H9 (cell line): ENCODE measurements at regions not wholly inside any gene's neighbourhood (a gene's known extent, or its start where the extent isn't known, plus 50 kb on each side); places are given as distances from the start of the nearest gene placed in this dataset.

Experiments used
- DNase-seq: peaks from one replicate; pipeline ENCODE4 v3.0.0-alpha.2; 2017
- H2AFZ ChIP-seq: one replicate; pipeline ENCODE4 v1.6.1; 2013; ENCODE audit warnings: mild to moderate bottlenecking, low read length, control low read depth, moderate library complexity
- H2AK5ac ChIP-seq: 2 replicates; pipeline ENCODE4 v1.6.1; 2013; ENCODE audit warnings: low read length, control low read depth, mixed read lengths; ENCODE audit not compliant: insufficient read length
- H2BK120ac ChIP-seq: one replicate; pipeline ENCODE4 v1.6.1; 2013; ENCODE audit warnings: low read depth, mild to moderate bottlenecking, low read length, control low read depth, inconsistent platforms; ENCODE audit not compliant: poor library complexity, severe bottlenecking
- H2BK12ac ChIP-seq: 2 replicates; pipeline ENCODE4 v1.6.1; 2013; ENCODE audit warnings: low read length, control low read depth, mixed read lengths, low read depth; ENCODE audit not compliant: insufficient read length
- H2BK15ac ChIP-seq: 2 replicates; pipeline ENCODE4 v1.6.1; 2013; ENCODE audit warnings: low read depth, low read length, control low read depth
- H2BK20ac ChIP-seq: one replicate; pipeline ENCODE4 v1.6.1; 2013; ENCODE audit warnings: low read depth, mild to moderate bottlenecking, low read length, control low read depth, inconsistent platforms; ENCODE audit not compliant: poor library complexity, severe bottlenecking
- H2BK5ac ChIP-seq: 2 replicates; pipeline ENCODE4 v1.6.1; 2013; ENCODE audit warnings: low read length, control low read depth, mixed read lengths; ENCODE audit not compliant: insufficient read length
- H3K14ac ChIP-seq: 2 replicates; pipeline ENCODE4 v1.6.1; 2013; ENCODE audit warnings: low read length, control low read depth; ENCODE audit not compliant: insufficient read depth
- H3K18ac ChIP-seq: 2 replicates; pipeline ENCODE4 v1.6.1; 2013; ENCODE audit warnings: low read depth, mild to moderate bottlenecking, mixed read lengths, low read length, control low read depth; ENCODE audit not compliant: insufficient read length
- H3K23ac ChIP-seq: 2 replicates; pipeline ENCODE4 v1.6.1; 2013; ENCODE audit warnings: low read length, control low read depth, mixed read lengths, low read depth; ENCODE audit not compliant: insufficient read length
- H3K23me2 ChIP-seq: 2 replicates; pipeline ENCODE4 v1.6.1; 2013; ENCODE audit warnings: low read depth, mild to moderate bottlenecking, mixed read lengths, low read length, control low read depth; ENCODE audit not compliant: insufficient read length, poor library complexity, severe bottlenecking
- H3K27ac ChIP-seq: 2 replicates; pipeline ENCODE4 v1.5.1; 2013; ENCODE audit warnings: low read length, control low read depth, mixed read lengths, low read depth; ENCODE audit not compliant: insufficient read length
- H3K27me3 ChIP-seq: 2 replicates; pipeline ENCODE4 v1.6.1; 2013; ENCODE audit warnings: low read length, control low read depth, inconsistent platforms; ENCODE audit not compliant: insufficient read depth
- H3K4ac ChIP-seq: 2 replicates; pipeline ENCODE4 v1.6.1; 2013; ENCODE audit warnings: low read depth, mild to moderate bottlenecking, control low read depth, inconsistent platforms, low read length, moderate library complexity
- H3K4me1 ChIP-seq: 2 replicates; pipeline ENCODE4 v1.6.1; 2013; ENCODE audit warnings: low read length, control low read depth, inconsistent platforms; ENCODE audit not compliant: insufficient read depth
- H3K4me2 ChIP-seq: 2 replicates; pipeline ENCODE4 v1.6.1; 2013; ENCODE audit warnings: low read length, control low read depth, mixed read lengths; ENCODE audit not compliant: insufficient read length, insufficient read depth
- H3K56ac ChIP-seq: 2 replicates; pipeline ENCODE4 v1.6.1; 2013; ENCODE audit warnings: low read depth, mild to moderate bottlenecking, mixed read lengths, low read length, control low read depth; ENCODE audit not compliant: insufficient read length
- H3K79me1 ChIP-seq: 2 replicates; pipeline ENCODE4 v1.6.1; 2013; ENCODE audit warnings: low read depth, mild to moderate bottlenecking, moderate library complexity, low read length, control low read depth, inconsistent platforms; ENCODE audit not compliant: insufficient read depth, poor library complexity, severe bottlenecking
- H3K79me2 ChIP-seq: 2 replicates; pipeline ENCODE4 v1.6.1; 2013; ENCODE audit warnings: low read length, control low read depth, inconsistent platforms; ENCODE audit not compliant: insufficient read depth
- H3K9ac ChIP-seq: 2 replicates; pipeline ENCODE4 v1.6.1; 2013; ENCODE audit warnings: low read length, control low read depth, mixed read lengths; ENCODE audit not compliant: insufficient read length; ENCODE audit errors: extremely low read depth
- H3K9me3 ChIP-seq: one replicate; pipeline ENCODE4 v1.6.1; 2013; ENCODE audit warnings: low read depth, low read length, inconsistent platforms; ENCODE audit not compliant: control insufficient read depth
- H3T11ph ChIP-seq: one replicate; pipeline ENCODE4 v1.6.1; 2013; ENCODE audit warnings: mild to moderate bottlenecking, low read length, control low read depth, inconsistent platforms
- H4K20me1 ChIP-seq: one replicate; pipeline ENCODE4 v1.6.1; 2013; ENCODE audit not compliant: control insufficient read depth, insufficient read length, insufficient read depth
- H4K5ac ChIP-seq: 2 replicates; pipeline ENCODE4 v1.6.1; 2013; ENCODE audit warnings: low read depth, mild to moderate bottlenecking, mixed read lengths, low read length, control low read depth; ENCODE audit not compliant: insufficient read length
- H4K8ac ChIP-seq: replicated peaks from 2 replicates; pipeline ENCODE4 v1.6.1; 2013; ENCODE audit warnings: low read length, control low read depth, mixed read lengths, low read depth; ENCODE audit not compliant: insufficient read length
- H4K91ac ChIP-seq: 2 replicates; pipeline ENCODE4 v1.6.1; 2013; ENCODE audit warnings: low read depth, mild to moderate bottlenecking, moderate library complexity, mixed read lengths, low read length, control low read depth; ENCODE audit not compliant: insufficient read length
- H3K27ac Mint-ChIP-seq, 3 experiments: 2 replicates in 2 of 3; 3 replicates in 1 of 3; pipeline ENCODE4 v1.8.0; 2020 to 2021; ENCODE audit warnings: mixed read lengths in 3 of 3, mild to moderate bottlenecking in 1 of 3, moderate library complexity in 1 of 3
- H3K27me3 Mint-ChIP-seq: 2 replicates; pipeline ENCODE4 v1.8.0; 2021; ENCODE audit warnings: low read depth, mild to moderate bottlenecking, moderate library complexity, mixed read lengths
- H3K36me3 Mint-ChIP-seq, 3 experiments: 2 replicates in 2 of 3; 3 replicates in 1 of 3; pipeline ENCODE4 v1.8.0; 2020 to 2021; ENCODE audit warnings: low read depth in 3 of 3, mixed read lengths in 3 of 3; ENCODE audit not compliant: insufficient read depth in 1 of 3
- H3K4me1 Mint-ChIP-seq, 2 experiments: 2 replicates each; pipeline ENCODE4 v1.8.0; 2020; ENCODE audit warnings: mixed read lengths in 2 of 2
- H3K4me3 Mint-ChIP-seq, 2 experiments: 2 replicates in 1 of 2; 3 replicates in 1 of 2; pipeline ENCODE4 v1.8.0; 2020 to 2021; ENCODE audit warnings: mild to moderate bottlenecking in 2 of 2, mixed read lengths in 2 of 2, moderate library complexity in 1 of 2
- H3K9me3 Mint-ChIP-seq, 2 experiments: 2 replicates in 1 of 2; 3 replicates in 1 of 2; pipeline ENCODE4 v1.8.0; 2020; ENCODE audit warnings: mild to moderate bottlenecking in 2 of 2, mixed read lengths in 2 of 2, moderate library complexity in 1 of 2
- WGBS: extraction: QIAGEN DNeasy Blood & Tissue Kit; methylation state at CpG from one replicate; pipeline ENCODE4 v1.1.7; 2013; ENCODE audit warnings: missing lambda C conversion rate, low lambda C conversion rate, mixed read lengths; ENCODE audit not compliant: insufficient read length; ENCODE audit errors: extremely low coverage; 5-methylcytosine and 5-hydroxymethylcytosine counted together
- TF ChIP-seq, protein P1 (sequence below): fragments of 200-600 bp; sonication (generic); conservative IDR thresholded peaks from 3 replicates; pipeline ENCODE4 v1.8.0; 2021; ENCODE audit warnings: antibody characterized with exemption, mild to moderate bottlenecking

- Mint-ChIP-seq H3K4me1 (peaks cover 47 to 50% of the 10 kb centered on the region in 2 experiments), H3K9me3 (peaks cover 17 to 40% of the 10 kb centered on the region in 2 experiments), H3K36me3 (peaks cover 37 to 82% (median 79%) of the 10 kb centered on the region in 3 experiments), H3K4me3 (no peak overlapping the region), H3K27ac (peak overlapping the region in 2 of 3 experiments; percentile 2 to 79; a peak in 3 of 7 replicates), H3K27me3 (no peaks in the 10 kb centered on the region)
- Histone ChIP-seq H2AFZ (no peak overlapping the region), H2BK5ac (no peak overlapping the region), H4K5ac (no peak overlapping the region), H3K23me2 (no peaks in the 10 kb centered on the region), H2BK12ac (no peak overlapping the region), H2BK15ac (no peak overlapping the region), H3T11ph (no peak overlapping the region), H2BK120ac (no peak overlapping the region), H3K9ac (no peak overlapping the region), H3K4me1 (peaks cover 14% of the 10 kb centered on the region), H4K8ac (no peak overlapping the region), H3K56ac (no peak overlapping the region), H3K18ac (no peak overlapping the region), H3K4me2 (no peak overlapping the region), H2AK5ac (no peak overlapping the region), H3K79me1 (no peaks in the 10 kb centered on the region), H3K27ac (no peak overlapping the region), H4K91ac (no peak overlapping the region), H3K14ac (no peak overlapping the region), H3K9me3 (no peaks in the 10 kb centered on the region), H3K27me3 (peaks cover 3% of the 10 kb centered on the region; the same call in 1 of the 2 replicates), H3K4ac (no peak overlapping the region), H2BK20ac (no peak overlapping the region), H3K23ac (no peak overlapping the region), H4K20me1 (no peaks in the 10 kb centered on the region), H3K79me2 (peaks cover 3% of the 10 kb centered on the region; the same call in 1 of the 2 replicates)
- WGBS: no CpG with 5 or more reads among the region's 2 CpGs
- TF ChIP-seq, protein P1, sequence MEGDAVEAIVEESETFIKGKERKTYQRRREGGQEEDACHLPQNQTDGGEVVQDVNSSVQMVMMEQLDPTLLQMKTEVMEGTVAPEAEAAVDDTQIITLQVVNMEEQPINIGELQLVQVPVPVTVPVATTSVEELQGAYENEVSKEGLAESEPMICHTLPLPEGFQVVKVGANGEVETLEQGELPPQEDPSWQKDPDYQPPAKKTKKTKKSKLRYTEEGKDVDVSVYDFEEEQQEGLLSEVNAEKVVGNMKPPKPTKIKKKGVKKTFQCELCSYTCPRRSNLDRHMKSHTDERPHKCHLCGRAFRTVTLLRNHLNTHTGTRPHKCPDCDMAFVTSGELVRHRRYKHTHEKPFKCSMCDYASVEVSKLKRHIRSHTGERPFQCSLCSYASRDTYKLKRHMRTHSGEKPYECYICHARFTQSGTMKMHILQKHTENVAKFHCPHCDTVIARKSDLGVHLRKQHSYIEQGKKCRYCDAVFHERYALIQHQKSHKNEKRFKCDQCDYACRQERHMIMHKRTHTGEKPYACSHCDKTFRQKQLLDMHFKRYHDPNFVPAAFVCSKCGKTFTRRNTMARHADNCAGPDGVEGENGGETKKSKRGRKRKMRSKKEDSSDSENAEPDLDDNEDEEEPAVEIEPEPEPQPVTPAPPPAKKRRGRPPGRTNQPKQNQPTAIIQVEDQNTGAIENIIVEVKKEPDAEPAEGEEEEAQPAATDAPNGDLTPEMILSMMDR: no peak
- no peak for DNase-seq
Measured at GRCh38 chrX:113973706-113974105, 610.2 kb upstream of the HTR2C start.
